PC-3 (cell line): ENCODE measurements at regions not wholly inside any gene's neighbourhood (a gene's known extent, or its start where the extent isn't known, plus 50 kb on each side); places are given as distances from the start of the nearest gene placed in this dataset.

ENCODE experiments used
- CTCF ChIP-seq: fragments of 300-600 bp; sonication (generic); conservative IDR thresholded peaks from 2 replicates; pipeline ENCODE4 v1.5.1; 2017; ENCODE audit warnings: antibody characterized with exemption, low read depth, mild to moderate bottlenecking, low read length
- EZH2 ChIP-seq: fragments of 300-600 bp; sonication (generic); IDR thresholded peaks from one replicate; pipeline ENCODE4 v1.6.1; 2017; ENCODE audit warnings: antibody characterized with exemption, mild to moderate bottlenecking, low read length; ENCODE audit not compliant: unreplicated experiment
- EZH2phosphoT487 ChIP-seq: fragments of 300-600 bp; sonication (generic); IDR thresholded peaks from 2 replicates; pipeline ENCODE4 v1.6.1; 2018; ENCODE audit warnings: mild to moderate bottlenecking, antibody characterized with exemption, low read length, borderline replicate concordance

GRCh38 chr1:178028841-178029481, 59.1 kb upstream of the SEC16B start:
- TF ChIP-seq CTCF (no peak), EZH2 (no peak), EZH2phosphoT487 (no peak)
